Uterus (tissue), 2 donors: ENCODE measurements at regions not wholly inside any gene's neighbourhood (a gene's known extent, or its start where the extent isn't known, plus 50 kb on each side); places are given as distances from the start of the nearest gene placed in this dataset.

Experiments
- CTCF ChIP-seq, 4 experiments: fragments of 200-600 bp in 2 of 4; fragments of 450-650 bp in 2 of 4; sonication (generic) in 2 of 4; IDR thresholded peaks; one replicate each; pipeline ENCODE4 v1.5.1; 2016 to 2019; ENCODE audit warnings: antibody characterized with exemption in 4 of 4, mild to moderate bottlenecking in 2 of 4, moderate library complexity in 1 of 4
- POLR2A ChIP-seq, 2 donors: fragments of 450-650 bp; IDR thresholded peaks; one replicate each; pipeline ENCODE4 v1.6.1; 2016; ENCODE audit warnings: antibody characterized with exemption in 2 of 2, mild to moderate bottlenecking in 1 of 2, moderate library complexity in 1 of 2

DNA sequence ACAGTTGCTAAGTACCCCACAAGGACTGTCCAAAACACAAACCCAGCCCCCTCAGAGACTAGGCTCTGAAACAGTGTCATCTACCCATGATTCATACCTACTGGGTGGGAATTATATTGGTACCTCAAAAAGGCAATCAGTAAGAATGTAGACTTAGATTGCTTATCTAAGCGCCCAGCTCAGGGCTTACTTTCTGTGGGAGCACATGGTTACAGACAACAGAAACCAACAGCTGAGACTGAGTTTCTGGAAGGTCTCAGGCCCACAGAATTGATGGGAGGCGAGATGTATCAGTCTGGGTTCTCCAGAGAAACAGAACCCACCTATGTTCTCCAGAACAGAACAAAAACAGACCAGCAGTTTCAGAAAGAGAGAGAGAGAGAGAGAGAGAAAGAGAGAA lies 147.3 kb upstream of the KAZN start:
- TF ChIP-seq CTCF (IDR thresholded peaks at IDR 0.05): no peak
- TF ChIP-seq POLR2A (IDR thresholded peaks at IDR 0.05): no peak
